HepG2 (cell line): ENCODE measurements at regions not wholly inside any gene's neighbourhood (a gene's known extent, or its start where the extent isn't known, plus 50 kb on each side); places are given as distances from the start of the nearest gene placed in this dataset.

Experiments
- ATAC-seq: fragments of 200-7000 bp; cut with Tn5 transposase; 3 replicates; pipeline ENCODE4 v1.9.1; 2020; ENCODE audit warnings: mild to moderate bottlenecking, moderate library complexity
- BruUV-seq: library from RNA; stranded (reverse); fragments of 400-500 nt; replicated peaks from 2 replicates; lab custom pipeline; 2021; lab: Mats Ljungman, UMichigan
- CTCF ChIA-PET: fragments of 300-600 bp; formaldehyde crosslinking; extraction: SDS; loops from one replicate; lab custom pipeline; 2021; ENCODE audit warnings: low total read pairs, inconsistent platforms, low intra/inter-chr PET ratio; lab: Yijun Ruan, JAX
- POLR2A ChIA-PET: fragments of 350-600 bp; sonication (Branson Sonifier 250); formaldehyde crosslinking; loops from one replicate; lab custom pipeline; 2020; ENCODE audit warnings: antibody characterized with exemption, inconsistent platforms; lab: Yijun Ruan, JAX
- DNase-seq: peaks from one replicate; pipeline ENCODE4 v3.0.0-alpha.2; 2015; ENCODE audit warnings: low spot score
- FAIRE-seq: peaks from 3 replicates; lab custom pipeline; 2011; peaks lifted over from hg19 to GRCh38; lab: Jason Lieb, UNC
- H2AFZ ChIP-seq: one replicate; pipeline ENCODE4 v1.6.1; 2011; ENCODE audit warnings: low read length, inconsistent platforms
- H3K27ac ChIP-seq: fragments of 300-600 bp; 3 replicates; pipeline ENCODE4 v1.8.0; 2011; ENCODE audit warnings: mixed run types, mild to moderate bottlenecking, mixed read lengths, low read length, inconsistent platforms; ENCODE audit not compliant: insufficient read depth; ENCODE audit errors: extremely low read length
- H3K27me3 ChIP-seq, 2 experiments: fragments of 200-600 bp in 1 of 2; 2 replicates in 1 of 2; 3 replicates in 1 of 2; pipeline versions ENCODE4 v1.6.0 to v1.8.0; 2011; ENCODE audit warnings: low read length in 2 of 2, mild to moderate bottlenecking in 2 of 2, moderate library complexity in 2 of 2, inconsistent platforms in 1 of 2; ENCODE audit not compliant: insufficient read depth in 2 of 2, control insufficient read depth in 1 of 2
- H3K36me3 ChIP-seq, 2 experiments: fragments of 200-600 bp in 1 of 2; replicated peaks in 1 of 2; 2 replicates in 1 of 2; 3 replicates in 1 of 2; pipeline versions ENCODE4 v1.5.1 to v1.8.0; 2011; ENCODE audit warnings: low read length in 2 of 2, inconsistent platforms in 1 of 2; ENCODE audit not compliant: insufficient read depth in 2 of 2, control insufficient read depth in 1 of 2
- H3K4me1 ChIP-seq: 2 replicates; pipeline ENCODE4 v1.5.1; 2012; ENCODE audit warnings: low read length, inconsistent platforms; ENCODE audit not compliant: insufficient read depth
- H3K4me2 ChIP-seq: 2 replicates; pipeline ENCODE4 v1.6.0; 2011; ENCODE audit warnings: low read depth, low read length, inconsistent platforms
- H3K4me3 ChIP-seq, 3 experiments: fragments of 200-600 bp in 1 of 3; sonication (generic), shearing (Covaris generic) in 1 of 3; replicated peaks in 1 of 3; 2 replicates each; pipeline ENCODE4 v1.5.1; 2011 to 2016; ENCODE audit warnings: low read length in 3 of 3, inconsistent platforms in 2 of 3, low read depth in 2 of 3, mild to moderate bottlenecking in 2 of 3, control low read depth in 1 of 3, mixed read lengths in 1 of 3; ENCODE audit not compliant: insufficient read depth in 1 of 3
- H3K79me2 ChIP-seq: one replicate; pipeline ENCODE4 v1.6.1; 2011; ENCODE audit warnings: low read length, inconsistent platforms; ENCODE audit not compliant: insufficient read depth
- H3K9ac ChIP-seq: 2 replicates; pipeline ENCODE4 v1.6.0; 2011; ENCODE audit warnings: mild to moderate bottlenecking, low read depth, low read length, inconsistent platforms; ENCODE audit not compliant: insufficient read depth
- H3K9me3 ChIP-seq: 2 replicates; pipeline ENCODE4 v1.5.1; 2012; ENCODE audit warnings: mild to moderate bottlenecking, low read length
- H4K20me1 ChIP-seq: 2 replicates; pipeline ENCODE4 v1.6.0; 2011; ENCODE audit warnings: inconsistent platforms, mild to moderate bottlenecking, low read length, moderate library complexity; ENCODE audit not compliant: insufficient read depth
- CBX2 ChIP-seq, 2 experiments: fragments of 200-600 bp in 1 of 2; sonication (generic); formaldehyde crosslinking in 1 of 2; IDR thresholded peaks; 2 replicates each; pipeline versions ENCODE4 v1.7.0 to v1.8.1; 2018 to 2022; ENCODE audit warnings: low read depth in 2 of 2, low read length in 1 of 2, mild to moderate bottlenecking in 1 of 2, missing genetic modification reagents in 1 of 2
- CC2D1A ChIP-seq: sonication (generic); formaldehyde crosslinking; IDR thresholded peaks from 2 replicates; pipeline ENCODE4 v1.8.1; 2023; ENCODE audit warnings: mild to moderate bottlenecking, missing genetic modification reagents
- CENPX ChIP-seq: sonication (generic); formaldehyde crosslinking; IDR thresholded peaks from 2 replicates; pipeline ENCODE4 v1.9.0; 2021; ENCODE audit warnings: mild to moderate bottlenecking, missing genetic modification reagents, moderate library complexity
- KDM3A ChIP-seq: IDR thresholded peaks from 2 replicates; pipeline ENCODE4 v1.6.1; 2018; ENCODE audit warnings: low read depth, missing compliant biosample characterization
- MTA1 ChIP-seq: sonication (generic); formaldehyde crosslinking; IDR thresholded peaks from 2 replicates; pipeline ENCODE4 v1.4.0; 2020; ENCODE audit warnings: missing genetic modification reagents, mild to moderate bottlenecking, borderline replicate concordance
- NKX3-1 ChIP-seq: sonication (generic); formaldehyde crosslinking; IDR thresholded peaks from 2 replicates; pipeline ENCODE4 v1.5.0; 2020; ENCODE audit warnings: missing genetic modification reagents
- NRL ChIP-seq: sonication (generic); formaldehyde crosslinking; IDR thresholded peaks from 2 replicates; pipeline ENCODE4 v1.5.0; 2020; ENCODE audit warnings: missing genetic modification reagents, mild to moderate bottlenecking, moderate library complexity, borderline replicate concordance
- REXO4 ChIP-seq: sonication (generic); formaldehyde crosslinking; IDR thresholded peaks from 2 replicates; pipeline ENCODE4 v1.8.0; 2022; ENCODE audit warnings: missing genetic modification reagents, mild to moderate bottlenecking, borderline replicate concordance
- RFXANK ChIP-seq: IDR thresholded peaks from 2 replicates; pipeline ENCODE4 v1.6.1; 2016
- SAFB2 ChIP-seq: sonication (generic); formaldehyde crosslinking; IDR thresholded peaks from 2 replicates; pipeline ENCODE4 v1.5.1; 2020; ENCODE audit warnings: missing genetic modification reagents, low read depth, mild to moderate bottlenecking, borderline replicate concordance
- TBX3 ChIP-seq: fragments of 450-650 bp; IDR thresholded peaks from 2 replicates; pipeline ENCODE4 v1.6.1; 2017; ENCODE audit warnings: antibody characterized with exemption, mild to moderate bottlenecking, inconsistent platforms, borderline replicate concordance
- ZNF235 ChIP-seq: sonication (generic); formaldehyde crosslinking; IDR thresholded peaks from 2 replicates; pipeline ENCODE4 v1.8.1; 2023; ENCODE audit warnings: mild to moderate bottlenecking, missing genetic modification reagents, borderline replicate concordance
- ZNF354B ChIP-seq: sonication (generic); formaldehyde crosslinking; IDR thresholded peaks from 2 replicates; pipeline ENCODE4 v1.8.0; 2022; ENCODE audit warnings: mild to moderate bottlenecking, missing genetic modification reagents
- ZNF563 ChIP-seq: sonication (generic); formaldehyde crosslinking; IDR thresholded peaks from 2 replicates; pipeline ENCODE4 v1.8.0; 2022; ENCODE audit warnings: mild to moderate bottlenecking, moderate library complexity, missing genetic modification reagents
- ZNF577 ChIP-seq: sonication (generic); formaldehyde crosslinking; IDR thresholded peaks from 2 replicates; pipeline ENCODE4 v1.4.0; 2020; ENCODE audit warnings: mild to moderate bottlenecking, low read depth, missing genetic modification reagents, borderline replicate concordance
- ZSCAN30 ChIP-seq: sonication (generic); formaldehyde crosslinking; IDR thresholded peaks from 2 replicates; pipeline ENCODE4 v1.5.0; 2020; ENCODE audit warnings: mild to moderate bottlenecking, missing genetic modification reagents
- WGBS: methylation state at CpG from one replicate; pipeline ENCODE4 v1.1.6; 2017; ENCODE audit warnings: low lambda C conversion rate; 5-methylcytosine and 5-hydroxymethylcytosine counted together
- in situ Hi-C: cut with HindIII; loops from 2 replicates; pipeline ENCODE4 v1.10.0; 2017; ENCODE audit warnings: low pct_unique_long_range_greater_than_20kb; ENCODE audit not compliant: extremely low pct_ligation_motif_present
- intact Hi-C: fragments of 100-400 bp; cut with micrococcal nuclease; formaldehyde crosslinking; loops from one replicate; pipeline ENCODE4 v1.10.0; 2022; ENCODE audit not compliant: unreplicated experiment
- TF ChIP-seq, protein P1 (sequence below): sonication (generic); formaldehyde crosslinking; conservative IDR thresholded peaks from 2 replicates; pipeline ENCODE4 v1.5.0; 2020; ENCODE audit warnings: missing genetic modification reagents
- TF ChIP-seq, protein P2 (sequence below), 2 experiments: sonication (generic) in 1 of 2; formaldehyde crosslinking in 1 of 2; IDR thresholded peaks; 2 replicates each; pipeline versions ENCODE4 v1.4.0 to v1.6.1; 2018 to 2020; ENCODE audit warnings: missing genetic modification reagents in 2 of 2, borderline replicate concordance in 1 of 2, low read depth in 1 of 2, mild to moderate bottlenecking in 1 of 2, missing biosample characterization in 1 of 2
- TF ChIP-seq, protein P3 (sequence below): sonication (generic); formaldehyde crosslinking; conservative IDR thresholded peaks from 2 replicates; pipeline ENCODE4 v1.8.0; 2022; ENCODE audit warnings: mild to moderate bottlenecking, moderate library complexity, missing genetic modification reagents
- TF ChIP-seq, protein P4 (sequence below): sonication (generic); formaldehyde crosslinking; IDR thresholded peaks from 2 replicates; pipeline ENCODE4 v1.4.0; 2020; ENCODE audit warnings: missing genetic modification reagents

DNA sequence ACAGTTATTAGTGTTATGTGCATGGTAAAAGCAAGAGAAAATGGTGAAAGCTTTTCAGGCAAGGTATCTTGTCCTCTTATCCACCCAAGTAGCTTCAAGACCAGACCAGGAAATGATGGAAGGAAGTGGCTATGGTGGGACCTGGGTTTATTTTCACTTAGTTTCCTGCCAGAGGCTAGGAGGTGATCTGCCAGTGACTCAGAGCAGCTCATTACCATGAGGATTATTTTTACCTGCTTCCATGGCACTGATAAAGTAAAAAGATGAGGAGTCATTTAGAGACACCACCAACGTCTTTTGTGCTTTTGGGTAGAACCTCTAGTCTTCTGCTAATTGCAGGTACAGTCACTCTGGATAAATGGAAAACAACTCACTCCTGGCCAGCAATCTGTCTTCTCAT lies 339.9 kb upstream of the KIRREL3 start:
- no peak for DNase-seq
- no TSS peak for BruUV-seq
- H3K9me3 ChIP-seq = no peaks in the 10 kb centered on the region
- intact Hi-C loops = no loop called here
- no peak for FAIRE-seq
- H3K27ac ChIP-seq = no peak overlapping the region
- no peaks in the 10 kb centered on the region for H4K20me1 ChIP-seq
- no peak overlapping the region for H2AFZ ChIP-seq
- H3K27me3 ChIP-seq = no peaks in the 10 kb centered on the region
- 0% methylated on average over 1 of the region's 1 CpG for whole genome bisulfite sequencing
- CTCF ChIA-PET = no interaction called here
- no peak for ATAC-seq
- H3K4me3 ChIP-seq = no peak overlapping the region
- in situ Hi-C loops = loop anchor here (10.0 kb wide), 1 partner anchor 906 kb away; no protein-coding TSS in a partner anchor
- H3K4me1 ChIP-seq = no peaks in the 10 kb centered on the region
- H3K9ac ChIP-seq = no peak overlapping the region
- no peaks in the 10 kb centered on the region for H3K36me3 ChIP-seq
- POLR2A ChIA-PET = no interaction called here
- TF ChIP-seq ZNF563 (CRISPR knock-in tag) (no peak), ZNF354B (no peak), ZNF235 (CRISPR knock-in tag) (no peak), ZSCAN30 (no peak), ZNF577 (CRISPR knock-in tag) (no peak), SAFB2 (no peak), RFXANK (no peak), NRL (CRISPR knock-in tag) (no peak), CBX2 (IDR thresholded peaks at IDR 0.05; ENCODE audit: low read depth, low read length) (no peak), CBX2 (CRISPR knock-in tag; IDR thresholded peaks at IDR 0.05; ENCODE audit: low read depth) (no peak), TBX3 (no peak), CC2D1A (CRISPR knock-in tag) (no peak), KDM3A (no peak), REXO4 (no peak), CENPX (CRISPR knock-in tag) (no peak), MTA1 (CRISPR knock-in tag) (no peak), NKX3-1 (no peak)
- TF ChIP-seq, protein P1, sequence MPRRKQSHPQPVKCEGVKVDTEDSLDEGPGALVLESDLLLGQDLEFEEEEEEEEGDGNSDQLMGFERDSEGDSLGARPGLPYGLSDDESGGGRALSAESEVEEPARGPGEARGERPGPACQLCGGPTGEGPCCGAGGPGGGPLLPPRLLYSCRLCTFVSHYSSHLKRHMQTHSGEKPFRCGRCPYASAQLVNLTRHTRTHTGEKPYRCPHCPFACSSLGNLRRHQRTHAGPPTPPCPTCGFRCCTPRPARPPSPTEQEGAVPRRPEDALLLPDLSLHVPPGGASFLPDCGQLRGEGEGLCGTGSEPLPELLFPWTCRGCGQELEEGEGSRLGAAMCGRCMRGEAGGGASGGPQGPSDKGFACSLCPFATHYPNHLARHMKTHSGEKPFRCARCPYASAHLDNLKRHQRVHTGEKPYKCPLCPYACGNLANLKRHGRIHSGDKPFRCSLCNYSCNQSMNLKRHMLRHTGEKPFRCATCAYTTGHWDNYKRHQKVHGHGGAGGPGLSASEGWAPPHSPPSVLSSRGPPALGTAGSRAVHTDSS (CRISPR knock-in tag) = no peak
- TF ChIP-seq, protein P2, sequence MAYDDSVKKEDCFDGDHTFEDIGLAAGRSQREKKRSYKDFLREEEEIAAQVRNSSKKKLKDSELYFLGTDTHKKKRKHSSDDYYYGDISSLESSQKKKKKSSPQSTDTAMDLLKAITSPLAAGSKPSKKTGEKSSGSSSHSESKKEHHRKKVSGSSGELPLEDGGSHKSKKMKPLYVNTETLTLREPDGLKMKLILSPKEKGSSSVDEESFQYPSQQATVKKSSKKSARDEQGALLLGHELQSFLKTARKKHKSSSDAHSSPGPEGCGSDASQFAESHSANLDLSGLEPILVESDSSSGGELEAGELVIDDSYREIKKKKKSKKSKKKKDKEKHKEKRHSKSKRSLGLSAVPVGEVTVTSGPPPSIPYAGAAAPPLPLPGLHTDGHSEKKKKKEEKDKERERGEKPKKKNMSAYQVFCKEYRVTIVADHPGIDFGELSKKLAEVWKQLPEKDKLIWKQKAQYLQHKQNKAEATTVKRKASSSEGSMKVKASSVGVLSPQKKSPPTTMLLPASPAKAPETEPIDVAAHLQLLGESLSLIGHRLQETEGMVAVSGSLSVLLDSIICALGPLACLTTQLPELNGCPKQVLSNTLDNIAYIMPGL (CRISPR knock-in tag; IDR thresholded peaks at IDR 0.05; ENCODE audit: borderline replicate concordance in 1 of 2, low read depth in 1 of 2) = no peak
- TF ChIP-seq, protein P3, sequence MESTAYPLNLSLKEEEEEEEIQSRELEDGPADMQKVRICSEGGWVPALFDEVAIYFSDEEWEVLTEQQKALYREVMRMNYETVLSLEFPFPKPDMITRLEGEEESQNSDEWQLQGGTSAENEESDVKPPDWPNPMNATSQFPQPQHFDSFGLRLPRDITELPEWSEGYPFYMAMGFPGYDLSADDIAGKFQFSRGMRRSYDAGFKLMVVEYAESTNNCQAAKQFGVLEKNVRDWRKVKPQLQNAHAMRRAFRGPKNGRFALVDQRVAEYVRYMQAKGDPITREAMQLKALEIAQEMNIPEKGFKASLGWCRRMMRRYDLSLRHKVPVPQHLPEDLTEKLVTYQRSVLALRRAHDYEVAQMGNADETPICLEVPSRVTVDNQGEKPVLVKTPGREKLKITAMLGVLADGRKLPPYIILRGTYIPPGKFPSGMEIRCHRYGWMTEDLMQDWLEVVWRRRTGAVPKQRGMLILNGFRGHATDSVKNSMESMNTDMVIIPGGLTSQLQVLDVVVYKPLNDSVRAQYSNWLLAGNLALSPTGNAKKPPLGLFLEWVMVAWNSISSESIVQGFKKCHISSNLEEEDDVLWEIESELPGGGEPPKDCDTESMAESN (CRISPR knock-in tag) = no peak
- TF ChIP-seq, protein P4, sequence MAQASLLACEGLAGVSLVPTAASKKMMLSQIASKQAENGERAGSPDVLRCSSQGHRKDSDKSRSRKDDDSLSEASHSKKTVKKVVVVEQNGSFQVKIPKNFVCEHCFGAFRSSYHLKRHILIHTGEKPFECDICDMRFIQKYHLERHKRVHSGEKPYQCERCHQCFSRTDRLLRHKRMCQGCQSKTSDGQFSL (CRISPR knock-in tag) = no peak
- TF ChIP-seq, all 625 proteins: peak for 0
- no peak overlapping the region for H3K4me2 ChIP-seq
- H3K79me2 ChIP-seq = no peaks in the 10 kb centered on the region
